NCI-H748 (cell line): ENCODE measurements at regions not wholly inside any gene's neighbourhood (a gene's known extent, or its start where the extent isn't known, plus 50 kb on each side); places are given as distances from the start of the nearest gene placed in this dataset.

Source experiments
- DNase-seq: peaks from one replicate; lab custom pipeline; 2025; ENCODE audit not compliant: unreplicated experiment; lab: John Stamatoyannopoulos, UW

- no peak for DNase-seq
Measured at GRCh38 chr11:95327273-95327948, 96.4 kb upstream of the SESN3 start.

- DNase-seq: no peak
Measured at GRCh38 chr11:95325777-95326258, 94.8 kb upstream of the SESN3 start.

GRCh38 chr11:95324826-95325225 lies 93.8 kb upstream of the SESN3 start:
- no peak for DNase-seq

DNA sequence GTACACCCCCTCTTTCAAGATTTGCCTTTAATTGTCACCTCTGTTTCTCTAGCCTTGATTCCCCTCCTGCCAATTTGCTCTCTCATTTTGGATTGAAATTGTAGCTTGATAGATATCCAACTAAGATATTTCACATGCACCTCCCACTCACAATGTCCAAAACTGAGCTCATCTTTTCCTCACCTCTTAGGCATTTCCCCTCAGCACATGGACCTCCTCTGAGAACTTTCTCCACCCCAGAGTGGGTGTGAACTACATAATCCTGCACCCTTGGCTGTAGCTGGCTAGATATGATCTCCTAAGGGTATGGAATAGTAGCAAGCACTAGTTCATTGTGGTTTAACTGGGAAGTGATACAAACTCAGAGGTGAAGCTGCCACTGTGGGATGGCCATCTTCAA lies 91.5 kb upstream of the SESN3 start:
- DNase-seq: no peak

DNA sequence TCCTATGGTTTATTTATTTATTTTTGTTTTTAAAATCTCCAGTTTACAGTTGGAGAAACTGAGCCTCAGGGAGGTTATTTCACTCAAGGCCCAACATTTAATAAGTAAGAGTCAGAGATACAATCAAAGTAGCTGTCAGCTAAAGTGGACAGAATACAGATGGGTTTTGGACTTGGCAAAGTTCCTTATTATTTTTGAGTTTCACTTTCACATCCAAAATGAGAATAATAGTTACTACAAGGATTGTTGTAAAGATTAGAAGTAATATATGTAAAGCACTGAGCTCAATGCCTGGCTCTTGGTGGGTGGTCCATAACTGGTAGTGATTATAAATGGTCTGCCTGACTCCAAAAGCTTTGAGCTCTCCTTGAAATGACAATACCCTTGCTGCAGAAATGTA lies 87.5 kb upstream of the SESN3 start:
- DNase-seq: no peak

DNA sequence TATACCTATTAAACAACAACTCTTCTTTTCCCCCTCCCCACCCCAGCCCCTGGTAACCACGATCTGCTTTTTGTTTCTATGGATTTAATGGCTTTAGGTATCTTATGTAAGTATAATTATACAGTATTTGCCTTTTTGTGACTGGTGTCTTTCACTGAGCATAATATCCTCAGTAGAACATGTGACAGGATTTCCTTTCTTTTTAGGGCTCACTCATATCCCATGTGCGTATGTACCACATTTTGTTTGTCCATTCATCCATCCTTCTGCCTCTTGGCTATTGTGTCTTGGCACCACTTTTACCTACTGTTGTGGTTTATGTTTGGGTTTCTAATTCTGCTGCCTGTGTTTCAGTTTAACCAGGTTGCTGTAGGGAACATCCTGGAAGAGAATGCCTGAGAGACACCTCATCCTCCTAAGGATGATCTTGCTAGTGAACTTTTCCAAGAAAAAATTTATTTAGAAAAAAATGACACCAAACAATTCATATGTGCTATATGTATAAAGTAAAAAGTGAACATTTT lies 77.6 kb upstream of the SESN3 start:
- no peak for DNase-seq

GRCh38 chr11:95307286-95307685 lies 76.3 kb upstream of the SESN3 start:
- DNase-seq: no peak

DNA sequence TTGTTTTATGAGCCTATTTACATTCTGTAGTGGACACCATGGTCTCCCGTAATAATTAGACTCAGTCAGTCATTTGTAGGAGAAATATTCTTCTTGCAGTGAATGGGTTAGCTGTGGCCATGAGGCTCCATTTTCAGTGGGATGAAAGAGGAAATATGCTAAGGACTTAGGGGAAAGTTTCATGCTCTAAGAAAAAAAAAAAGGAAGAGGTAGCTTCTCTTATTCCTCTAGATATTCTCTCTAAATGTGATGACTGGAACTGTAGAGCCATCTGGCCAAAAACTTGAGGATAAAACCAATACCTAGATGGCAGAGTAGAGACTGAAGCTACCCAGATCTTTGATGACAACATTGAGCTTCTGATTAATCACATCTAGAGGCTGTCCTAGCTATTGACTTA lies 75.8 kb upstream of the SESN3 start:
- DNase-seq: no peak

DNA sequence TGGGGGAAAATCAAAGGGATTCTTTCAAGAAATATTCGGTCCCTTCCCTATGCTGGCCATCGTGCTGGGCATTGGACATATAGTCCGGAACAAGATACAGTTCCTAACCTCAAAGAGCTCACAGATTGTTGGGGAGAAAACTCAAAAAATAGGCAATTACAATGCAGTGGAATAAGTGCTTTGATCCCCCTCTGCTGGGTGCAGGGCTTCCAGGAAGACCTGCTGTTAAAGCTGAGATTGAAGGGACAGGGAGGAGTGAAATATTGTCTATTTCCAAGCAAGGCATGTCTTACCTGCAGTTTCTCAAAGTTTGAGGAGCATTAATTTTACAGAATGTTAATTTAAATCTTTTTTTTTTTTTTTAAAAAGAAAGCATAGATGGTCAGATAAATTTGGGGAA lies 75.1 kb upstream of the SESN3 start:
- no peak for DNase-seq

DNA sequence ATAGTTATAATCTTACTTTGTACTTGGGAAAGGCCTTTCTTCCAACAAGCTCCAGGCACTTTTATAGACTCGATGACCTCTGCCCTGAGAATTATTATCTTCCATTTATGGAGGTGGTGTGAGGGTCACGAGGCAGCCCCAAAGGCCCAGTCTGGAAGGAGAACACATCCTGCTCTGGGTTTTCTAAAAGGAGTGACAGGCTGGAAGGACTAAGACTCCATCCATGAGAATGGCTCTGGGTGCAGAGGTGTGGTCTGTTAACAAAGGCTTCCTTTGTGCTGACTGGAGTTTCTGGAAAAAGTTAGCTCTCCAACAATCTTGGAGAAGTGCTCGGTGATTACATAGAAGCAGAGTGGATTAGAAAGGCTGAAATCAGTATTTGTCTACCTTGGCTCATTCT lies 74.7 kb upstream of the SESN3 start:
- DNase-seq: no peak

- no peak for DNase-seq
Measured at GRCh38 chr11:95304777-95305176, 73.8 kb upstream of the SESN3 start.

- DNase-seq: no peak
Measured at GRCh38 chr11:95302211-95302610, 71.2 kb upstream of the SESN3 start.

GRCh38 chr11:95301474-95301873 lies 70.5 kb upstream of the SESN3 start:
- peak; percentile 29 for DNase-seq

DNA sequence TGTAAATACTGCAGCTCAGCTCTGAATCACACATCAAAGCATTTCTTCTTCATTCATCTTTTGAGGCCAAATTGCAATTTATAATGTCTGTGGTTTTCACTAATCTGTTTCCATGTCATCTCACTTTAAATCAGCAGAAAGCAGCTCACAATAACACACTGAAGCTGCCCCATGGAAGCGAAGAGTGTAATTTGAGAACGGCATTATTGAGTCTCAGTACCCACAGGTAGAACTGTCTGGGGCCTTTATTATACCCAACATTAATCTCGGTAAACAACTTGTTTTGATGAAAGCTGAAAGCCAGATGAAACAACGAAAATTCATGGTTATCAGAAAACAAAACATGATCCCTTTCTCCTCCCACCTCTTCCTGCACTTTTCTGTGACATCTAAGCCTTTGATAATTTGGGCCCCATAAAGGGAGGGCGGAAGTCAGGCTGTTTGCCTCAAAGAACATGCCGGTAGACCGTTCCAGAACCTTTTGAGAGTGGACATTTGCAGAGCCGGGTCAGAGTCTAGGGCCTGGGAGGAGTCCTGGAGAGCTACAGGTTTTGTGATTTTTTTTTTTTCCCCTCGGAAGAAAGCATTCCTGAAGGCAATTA lies 68.2 kb upstream of the SESN3 start:
- DNase-seq: peak; percentile 66

DNA sequence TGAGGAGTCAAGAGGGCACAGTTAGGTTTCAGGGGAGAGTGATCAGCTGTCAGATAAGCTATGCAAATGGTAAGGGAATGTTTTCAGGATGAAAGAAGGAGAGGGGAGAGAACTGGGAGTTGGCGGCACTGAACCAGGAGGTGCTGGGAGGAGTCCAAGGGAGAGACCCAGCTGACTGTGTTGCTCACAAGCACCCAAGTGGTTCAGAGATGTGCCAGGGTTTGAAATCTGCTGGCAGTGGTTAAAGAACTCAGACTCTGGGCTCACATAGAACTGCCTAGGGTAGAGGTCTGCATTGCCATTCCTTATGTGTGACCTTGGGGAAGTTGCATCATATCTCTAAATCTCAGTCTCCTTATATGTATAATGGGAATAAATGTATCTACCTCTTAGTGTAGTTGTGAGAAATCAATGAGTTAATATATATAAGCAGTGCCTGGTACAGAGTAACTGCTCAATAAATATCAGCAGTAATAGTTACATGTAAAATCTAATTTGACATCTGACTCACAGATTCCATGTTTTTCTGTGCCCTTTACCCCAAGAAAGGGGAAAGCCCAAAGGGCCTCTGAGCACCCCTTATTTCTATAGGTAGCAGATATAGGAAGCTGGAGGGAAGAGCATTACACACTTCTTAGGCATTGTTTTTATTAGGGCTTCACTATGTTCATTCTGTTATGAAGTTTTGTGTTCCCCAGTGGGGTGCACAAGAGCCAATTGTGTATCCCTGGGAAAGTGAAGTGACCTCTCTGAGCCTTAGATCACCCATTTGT lies 66.9 kb upstream of the SESN3 start:
- DNase-seq: no peak

DNA sequence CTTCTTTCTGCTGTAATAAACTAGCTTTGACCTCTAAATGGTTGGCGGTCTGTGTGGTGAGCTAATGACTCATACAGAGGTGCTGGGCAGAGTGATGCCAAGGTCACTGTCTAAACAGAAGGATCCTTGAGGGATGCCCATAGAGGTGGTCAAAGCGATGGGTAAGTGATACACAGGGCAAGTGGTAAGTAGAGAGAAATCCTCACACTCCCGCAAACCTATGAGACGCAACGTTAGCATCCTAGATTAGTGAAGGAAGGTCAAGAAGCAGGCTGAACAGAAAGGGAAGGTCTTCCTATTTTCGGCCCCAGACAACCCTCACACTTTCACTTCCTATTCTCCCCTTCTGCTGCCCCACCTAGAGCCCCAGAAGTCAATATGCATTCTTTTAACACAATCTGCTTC lies 65.6 kb upstream of the SESN3 start:
- peak; percentile 50 for DNase-seq

- peak; percentile 50 for DNase-seq
Measured at GRCh38 chr11:95296165-95296564, 65.2 kb upstream of the SESN3 start.

DNA sequence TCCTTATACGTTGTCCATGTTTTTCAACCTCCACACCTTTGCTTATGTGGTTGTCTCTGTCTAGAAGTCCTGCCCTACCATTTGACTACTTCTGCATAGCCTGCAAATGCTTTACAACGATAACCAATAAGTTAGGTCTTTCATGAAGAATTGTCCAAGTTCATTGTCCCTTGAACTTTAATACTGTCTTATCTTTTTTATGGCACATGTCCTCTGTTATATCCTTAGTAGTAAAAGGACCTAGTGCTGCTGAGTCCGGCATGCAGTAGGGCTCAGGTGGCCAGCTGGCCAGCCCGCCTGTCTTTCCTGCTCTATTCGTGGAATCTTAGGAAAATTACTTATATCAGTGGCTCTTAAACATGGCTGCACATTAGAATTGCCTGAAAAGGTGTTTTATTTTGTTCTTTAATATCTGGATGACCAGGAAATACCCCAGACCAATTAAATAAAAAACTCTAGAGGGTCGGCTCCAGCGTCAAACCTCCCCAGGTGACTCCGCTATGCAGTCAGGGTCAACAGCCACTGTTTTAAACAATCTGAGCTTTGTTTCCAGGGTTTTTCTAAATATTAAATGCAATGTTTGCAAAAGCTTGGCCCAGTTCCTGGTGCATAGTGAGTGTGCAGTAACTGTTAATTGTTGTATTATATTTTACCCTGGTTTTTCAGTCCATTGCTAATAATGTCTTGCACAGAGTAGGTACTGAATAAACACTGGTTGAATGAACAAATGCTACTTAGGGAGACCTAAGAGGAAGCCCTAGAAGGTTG lies 64.6 kb upstream of the SESN3 start:
- peak; percentile 21 for DNase-seq

- DNase-seq: no peak
Measured at GRCh38 chr11:95294701-95295100, 63.7 kb upstream of the SESN3 start.

DNA sequence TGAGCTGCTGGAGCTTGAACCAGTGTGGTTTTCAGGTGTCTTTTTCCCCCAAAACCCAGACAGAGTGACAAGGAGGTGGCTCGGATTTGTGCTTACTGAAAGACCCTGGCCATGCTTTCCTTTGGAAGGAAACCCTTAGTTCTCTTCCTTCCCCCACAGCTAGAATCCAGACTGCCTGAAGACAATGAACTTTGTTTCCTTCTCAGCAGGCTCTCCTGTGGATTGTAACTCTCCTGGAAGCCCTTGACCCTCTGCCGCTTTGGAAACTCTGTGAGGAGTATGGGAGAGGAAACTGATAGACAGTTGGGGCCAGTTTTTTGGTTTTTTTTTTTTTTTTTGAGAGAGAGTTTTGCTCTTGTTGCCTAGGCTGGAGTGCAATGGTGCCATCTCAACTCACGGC lies 62.1 kb upstream of the SESN3 start:
- no peak for DNase-seq

- no peak for DNase-seq
Measured at GRCh38 chr11:95291946-95292345, 60.9 kb upstream of the SESN3 start.
